ENCODE measurements at regions not wholly inside any gene's neighbourhood (a gene's known extent, or its start where the extent isn't known, plus 50 kb on each side); places are given as distances from the start of the nearest gene placed in this dataset.

DNA sequence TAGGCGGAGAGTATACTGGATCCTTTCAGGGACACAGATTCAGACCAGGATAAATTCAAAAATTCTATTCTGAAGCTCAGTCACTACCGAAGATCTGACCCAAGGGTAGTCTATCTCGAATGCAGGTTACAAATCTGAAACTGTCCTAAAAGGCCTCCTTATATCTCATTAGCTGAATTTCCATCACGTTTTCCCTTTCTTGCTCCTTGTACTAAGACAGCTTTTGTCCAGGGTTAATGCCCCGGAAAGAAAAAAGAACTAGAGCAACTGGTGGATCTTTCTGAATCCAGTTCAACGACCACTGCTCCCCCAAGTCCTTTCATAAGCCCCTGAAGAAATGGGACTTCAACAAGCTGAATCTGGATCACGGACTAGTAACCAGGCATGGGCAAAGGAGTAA is 97.5 kb upstream of the CCDC85A start:
- H2AK9ac ChIP-seq (replicated peaks; ENCODE audit: low read depth, low read length, poor library complexity), result no peak overlapping the region
- no peak overlapping the region for H3K23ac ChIP-seq (ENCODE audit: low read depth, low read length)
- H4K8ac ChIP-seq (ENCODE audit: low read depth in 2 of 2, low read length in 2 of 2), result no peak overlapping the region
- no peaks in the 10 kb centered on the region for H4K20me1 ChIP-seq (ENCODE audit: insufficient read depth, low read length)
- ChIA-PET POLR2A (ENCODE audit: unreplicated experiment) (no interaction called here), CTCF (interaction anchor here (1.2 kb wide), 1 partner anchor 11 kb away, joined by 3 read pairs; no protein-coding TSS in a partner anchor)
- H2BK120ac ChIP-seq (ENCODE audit: low read depth, low read length), result no peak overlapping the region
- 67% methylated on average over 1 of the region's 7 CpGs; no CpG with 5 or more reads in 1 of the 2 experiments for WGBS, 2 experiments (ENCODE audit: extremely low coverage in 2 of 2, insufficient read length in 1 of 2)
- no peak overlapping the region for H4K5ac ChIP-seq (ENCODE audit: low read depth, low read length)
- H2AFZ ChIP-seq (replicated peaks; ENCODE audit: low read length, poor library complexity), result no peak overlapping the region
- DNase-seq (no peak), ATAC-seq (ENCODE audit: low read depth) (no peak)
- no peak overlapping the region for H3K14ac ChIP-seq (replicated peaks; ENCODE audit: low read depth, low read length)
- no TSS peak for BruUV-seq (replicated peaks)
- H3K4ac ChIP-seq (ENCODE audit: low read depth, low read length), result no peak overlapping the region
- no peak overlapping the region for H3K4me3 ChIP-seq (ENCODE audit: insufficient read depth, low read depth, low read length)
- H3K9me1 ChIP-seq (ENCODE audit: insufficient read depth, low read length), result no peaks in the 10 kb centered on the region
- in situ Hi-C loops (cut with MboI; ENCODE audit: low sequenced_read_pairs) (no loop called here), dilution Hi-C loops (cut with HindIII; ENCODE audit: low sequenced_read_pairs, unreplicated experiment) (no loop called here), intact Hi-C loops (cut with micrococcal nuclease) (no loop called here)
- no peak overlapping the region for H2BK20ac ChIP-seq (ENCODE audit: low read depth, low read length)
- H3K4me2 ChIP-seq (ENCODE audit: low read depth, low read length), result no peak overlapping the region
- H4K91ac ChIP-seq (ENCODE audit: insufficient read depth, low read depth, low read length), result no peak overlapping the region
- H2BK5ac ChIP-seq (ENCODE audit: low read depth, low read length, poor library complexity, severe bottlenecking), result no peak overlapping the region
- no peaks in the 10 kb centered on the region for H3K4me1 ChIP-seq (ENCODE audit: control insufficient read depth, insufficient read depth, low read length)
- H3K56ac ChIP-seq (ENCODE audit: extremely low read depth, insufficient read depth, low read length), result no peak overlapping the region
- no peak overlapping the region for H3K18ac ChIP-seq (ENCODE audit: low read depth, low read length)
- H3K27ac ChIP-seq (ENCODE audit: insufficient read depth, low read length), result no peak overlapping the region
- H3K36me3 ChIP-seq (ENCODE audit: control insufficient read depth, insufficient read depth, low read length), result no peaks in the 10 kb centered on the region
- no peaks in the 10 kb centered on the region for H3K79me1 ChIP-seq (ENCODE audit: low read depth in 1 of 2, low read length in 2 of 2)
- H2BK15ac ChIP-seq (ENCODE audit: low read depth, low read length), result no peak overlapping the region
- no peaks in the 10 kb centered on the region; the same call in 1 of the 2 replicates for H3K27me3 ChIP-seq (ENCODE audit: control insufficient read depth, insufficient read depth, low read length)
- TF ChIP-seq, protein P1, sequence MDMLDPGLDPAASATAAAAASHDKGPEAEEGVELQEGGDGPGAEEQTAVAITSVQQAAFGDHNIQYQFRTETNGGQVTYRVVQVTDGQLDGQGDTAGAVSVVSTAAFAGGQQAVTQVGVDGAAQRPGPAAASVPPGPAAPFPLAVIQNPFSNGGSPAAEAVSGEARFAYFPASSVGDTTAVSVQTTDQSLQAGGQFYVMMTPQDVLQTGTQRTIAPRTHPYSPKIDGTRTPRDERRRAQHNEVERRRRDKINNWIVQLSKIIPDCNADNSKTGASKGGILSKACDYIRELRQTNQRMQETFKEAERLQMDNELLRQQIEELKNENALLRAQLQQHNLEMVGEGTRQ (IDR thresholded peaks at IDR 0.05; ENCODE audit: low read depth, low read length), result no peak
- TF ChIP-seq RFX5 (IDR thresholded peaks at IDR 0.05; ENCODE audit: low read depth, low read length) (no peak), BHLHE40 (IDR thresholded peaks at IDR 0.05; ENCODE audit: low read depth, low read length) (no peak), RCOR1 (IDR thresholded peaks at IDR 0.05; ENCODE audit: insufficient replicate concordance, low read length) (no peak), MAFK (IDR thresholded peaks at IDR 0.05; ENCODE audit: low read depth, low read length) (no peak), RAD21 (IDR thresholded peaks at IDR 0.05; ENCODE audit: low read length) (no peak), CTCF (conservative IDR thresholded peaks at IDR 0.05; ENCODE audit: low read depth, low read length) (no peak), MAZ (IDR thresholded peaks at IDR 0.05; ENCODE audit: borderline replicate concordance, low read depth, low read length) (no peak), NFE2L2 (IDR thresholded peaks at IDR 0.05; ENCODE audit: low read depth, low read length) (no peak), CEBPB (IDR thresholded peaks at IDR 0.05; ENCODE audit: low read depth, low read length) (no peak), ELK1 (IDR thresholded peaks at IDR 0.05; ENCODE audit: borderline replicate concordance, low read depth, low read length) (no peak), SMC3 (IDR thresholded peaks at IDR 0.05; ENCODE audit: low read depth, low read length) (no peak), FOS (IDR thresholded peaks at IDR 0.05; ENCODE audit: low read depth, low read length) (no peak), POLR2A (IDR thresholded peaks at IDR 0.05; ENCODE audit: low read depth, low read length) (no peak), CHD1 (IDR thresholded peaks at IDR 0.05; ENCODE audit: low read depth, low read length) (no peak), MXI1 (IDR thresholded peaks at IDR 0.05; ENCODE audit: borderline replicate concordance, low read depth, low read length) (no peak)
- no peaks in the 10 kb centered on the region for H3K9me3 ChIP-seq (ENCODE audit: control insufficient read depth, insufficient read depth, low read length)
- H3K9ac ChIP-seq (ENCODE audit: low read depth, low read length), result no peak overlapping the region
- H2AK5ac ChIP-seq (ENCODE audit: low read depth, low read length), result no peak overlapping the region

All from IMR-90 (cell line).